Esophagus squamous epithelium (tissue), 5 donors: ENCODE measurements at regions not wholly inside any gene's neighbourhood (a gene's known extent, or its start where the extent isn't known, plus 50 kb on each side); places are given as distances from the start of the nearest gene placed in this dataset.

Experiments used
- DNase-seq: peaks from one replicate; lab custom pipeline; 2025; lab: John Stamatoyannopoulos, UW
- H3K27ac ChIP-seq, 4 donors: fragments of 200-600 bp; sonication (generic); one replicate each; pipeline ENCODE4 v1.5.1; 2016 to 2019; ENCODE audit warnings: mild to moderate bottlenecking in 1 of 4
- H3K27me3 ChIP-seq, 4 donors: fragments of 200-600 bp; sonication (generic); 1 replicate in 3 of 4; 2 replicates in 1 of 4; pipeline versions ENCODE4 v1.5.1 to v1.6.0; 2017 to 2021; ENCODE audit warnings: antibody characterized with exemption in 1 of 4
- H3K36me3 ChIP-seq, 3 donors: fragments of 200-600 bp; sonication (generic); one replicate each; pipeline ENCODE4 v1.5.1; 2016 to 2019
- H3K4me1 ChIP-seq, 3 donors: fragments of 200-600 bp; sonication (generic); one replicate each; pipeline ENCODE4 v1.5.1; 2017 to 2019
- H3K4me3 ChIP-seq, 4 donors: fragments of 200-600 bp; sonication (generic); 1 replicate in 3 of 4; 2 replicates in 1 of 4; pipeline ENCODE4 v1.5.1; 2016 to 2019; ENCODE audit warnings: mild to moderate bottlenecking in 2 of 4, moderate library complexity in 1 of 4
- H3K9me3 ChIP-seq, 3 donors: fragments of 200-600 bp; sonication (generic); one replicate each; pipeline ENCODE4 v1.5.1; 2016 to 2019
- CTCF ChIP-seq, 6 experiments: fragments of 450-650 bp in 4 of 6; fragments of 200-600 bp in 2 of 6; sonication (generic) in 2 of 6; IDR thresholded peaks; one replicate each; pipeline ENCODE4 v1.5.1; 2016 to 2019; ENCODE audit warnings: antibody characterized with exemption in 6 of 6, mild to moderate bottlenecking in 4 of 6, moderate library complexity in 4 of 6
- POLR2A ChIP-seq, 4 donors: fragments of 450-650 bp; IDR thresholded peaks; one replicate each; pipeline ENCODE4 v1.6.1; 2017; ENCODE audit warnings: antibody characterized with exemption in 4 of 4, mild to moderate bottlenecking in 4 of 4, moderate library complexity in 3 of 4
- WGBS, 2 donors: methylation state at CpG; one replicate each; pipeline ENCODE4 v1.1.5; 2018; 5-methylcytosine and 5-hydroxymethylcytosine counted together
- intact Hi-C: fragments of 100-400 bp; cut with DNase I; formaldehyde crosslinking; loops from one replicate; pipeline ENCODE4 v1.15.0; 2022
- donor health status: DM: yes; HTN: yes; CAD: no.

GRCh38 chr5:159773062-159773924 lies 143.0 kb upstream of the ADRA1B start:
- Histone ChIP-seq H3K27ac (peak overlapping the region in 2 of 4 donors; percentile 51 to 61), H3K9me3 (no peaks in the 10 kb centered on the region), H3K4me1 (peaks cover 4 to 13% (median 10%) of the 10 kb centered on the region in 3 donors), H3K4me3 (peak overlapping the region; percentile 15 to 65 (median 32)), H3K27me3 (peaks cover 0 to 23% (median 0%) of the 10 kb centered on the region in 4 donors), H3K36me3 (no peaks in the 10 kb centered on the region)
- no peak for DNase-seq
- 7 to 9% methylated on average over 7 to 22 of the region's 71 CpGs for WGBS, 2 donors
- TF ChIP-seq CTCF (IDR thresholded peaks at IDR 0.05) (peak in 1 of 6 experiments; percentile 6), POLR2A (IDR thresholded peaks at IDR 0.05) (peak in 1 of 4 donors; percentile 18)
- intact Hi-C loops: no loop called here

GRCh38 chr5:159774476-159775031 lies 141.7 kb upstream of the ADRA1B start:
- no peak for TF ChIP-seq CTCF (IDR thresholded peaks at IDR 0.05)
- TF ChIP-seq POLR2A (IDR thresholded peaks at IDR 0.05): no peak
- intact Hi-C loops: no loop called here
- 80 to 82% methylated on average over 9 of the region's 9 CpGs for WGBS, 2 donors

GRCh38 chr5:159775890-159776289 lies 140.4 kb upstream of the ADRA1B start:
- H3K36me3 ChIP-seq: no peaks in the 10 kb centered on the region
- peaks cover 4 to 13% (median 10%) of the 10 kb centered on the region in 3 donors for H3K4me1 ChIP-seq
- WGBS, 2 donors: 83 to 88% methylated on average over 3 of the region's 3 CpGs
- peaks cover 0 to 23% (median 0%) of the 10 kb centered on the region in 4 donors for H3K27me3 ChIP-seq
- H3K9me3 ChIP-seq: no peaks in the 10 kb centered on the region
- no peak overlapping the region for H3K27ac ChIP-seq
- intact Hi-C loops: no loop called here
- DNase-seq: no peak
- TF ChIP-seq CTCF (IDR thresholded peaks at IDR 0.05) (no peak), POLR2A (IDR thresholded peaks at IDR 0.05) (no peak)
- no peak overlapping the region for H3K4me3 ChIP-seq

More at GRCh38 chr5:159774476-159775031, 141.7 kb upstream of the ADRA1B start:
- H3K27me3 ChIP-seq: peaks cover 0 to 23% (median 0%) of the 10 kb centered on the region in 4 donors
- no peak overlapping the region for H3K4me3 ChIP-seq
- H3K9me3 ChIP-seq: no peaks in the 10 kb centered on the region
- no peak for DNase-seq
- no peaks in the 10 kb centered on the region for H3K36me3 ChIP-seq
- peaks cover 4 to 13% (median 10%) of the 10 kb centered on the region in 3 donors for H3K4me1 ChIP-seq
- no peak overlapping the region for H3K27ac ChIP-seq

GRCh38 chr5:159777049-159777660 lies 139.1 kb upstream of the ADRA1B start:
- DNase-seq: no peak
- peaks cover 0 to 23% (median 0%) of the 10 kb centered on the region in 4 donors for H3K27me3 ChIP-seq
- TF ChIP-seq CTCF (IDR thresholded peaks at IDR 0.05): no peak
- TF ChIP-seq POLR2A (IDR thresholded peaks at IDR 0.05): no peak
- no peaks in the 10 kb centered on the region for H3K9me3 ChIP-seq
- intact Hi-C loops: no loop called here
- H3K36me3 ChIP-seq: no peaks in the 10 kb centered on the region
- H3K27ac ChIP-seq: no peak overlapping the region
- H3K4me3 ChIP-seq: no peak overlapping the region
- peaks cover 4 to 13% (median 10%) of the 10 kb centered on the region in 3 donors for H3K4me1 ChIP-seq
- 86 to 90% methylated on average over 9 of the region's 9 CpGs for WGBS, 2 donors
